SU-DHL-6 (cell line): ENCODE measurements at regions not wholly inside any gene's neighbourhood (a gene's known extent, or its start where the extent isn't known, plus 50 kb on each side); places are given as distances from the start of the nearest gene placed in this dataset.

Source experiments
- CTCF ChIP-seq: fragments of 200-600 bp; sonication (generic); IDR thresholded peaks from one replicate; pipeline ENCODE4 v1.5.1; 2017; ENCODE audit warnings: antibody characterized with exemption, mild to moderate bottlenecking, low read length, moderate library complexity; ENCODE audit not compliant: insufficient read depth, poor library complexity, severe bottlenecking
- EZH2phosphoT487 ChIP-seq: fragments of 200-600 bp; sonication (generic), shearing (Covaris generic); conservative IDR thresholded peaks from 2 replicates; pipeline ENCODE4 v1.6.1; 2018; ENCODE audit warnings: mild to moderate bottlenecking, antibody characterized with exemption, low read length, moderate library complexity, mixed read lengths

DNA sequence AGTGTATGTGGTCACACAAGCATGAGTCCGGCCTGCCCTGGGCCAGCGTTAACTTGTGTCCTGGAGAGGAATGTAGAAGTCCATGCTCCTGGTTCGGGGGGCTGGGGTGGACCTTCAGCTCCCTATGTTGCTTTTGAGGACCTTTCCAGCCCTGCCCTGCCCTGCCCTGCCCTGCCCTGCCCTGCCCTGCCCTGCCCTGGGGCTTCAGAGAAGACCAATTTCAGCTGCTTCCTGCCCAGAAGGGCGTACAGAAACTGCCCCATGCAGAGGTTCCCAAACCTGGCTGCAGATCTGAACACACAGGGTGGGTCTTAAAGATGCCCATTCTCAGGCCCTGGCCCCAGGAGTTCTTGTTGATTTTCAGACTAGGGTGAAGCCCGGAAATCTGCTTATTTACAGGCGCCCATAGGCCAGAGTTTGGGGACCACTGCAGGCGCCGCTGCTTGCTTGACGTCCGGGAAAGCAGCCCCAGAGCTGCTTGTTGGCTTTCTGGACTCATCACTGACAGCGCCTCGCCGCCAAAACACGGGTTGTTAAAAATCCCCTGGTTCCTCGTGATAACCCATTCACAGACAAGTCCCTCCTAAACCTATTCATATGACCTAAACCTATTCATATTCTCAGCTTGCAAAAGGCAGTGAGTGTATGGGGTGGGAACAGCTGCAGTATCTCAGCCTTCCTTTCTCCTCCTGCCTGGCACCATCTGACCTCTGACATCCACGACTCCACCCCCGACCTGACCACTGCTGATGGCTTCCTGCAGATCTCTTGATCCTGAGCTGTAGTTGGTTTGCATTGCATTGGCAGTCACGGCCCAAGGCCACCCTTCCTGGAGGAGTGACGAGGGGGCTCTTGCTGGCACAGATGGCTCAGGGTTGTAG, 198.3 kb downstream of the GLI2 start:
- TF ChIP-seq CTCF (no peak), EZH2phosphoT487 (no peak)
